ENCODE measurements at regions not wholly inside any gene's neighbourhood (a gene's known extent, or its start where the extent isn't known, plus 50 kb on each side); places are given as distances from the start of the nearest gene placed in this dataset.

DNA sequence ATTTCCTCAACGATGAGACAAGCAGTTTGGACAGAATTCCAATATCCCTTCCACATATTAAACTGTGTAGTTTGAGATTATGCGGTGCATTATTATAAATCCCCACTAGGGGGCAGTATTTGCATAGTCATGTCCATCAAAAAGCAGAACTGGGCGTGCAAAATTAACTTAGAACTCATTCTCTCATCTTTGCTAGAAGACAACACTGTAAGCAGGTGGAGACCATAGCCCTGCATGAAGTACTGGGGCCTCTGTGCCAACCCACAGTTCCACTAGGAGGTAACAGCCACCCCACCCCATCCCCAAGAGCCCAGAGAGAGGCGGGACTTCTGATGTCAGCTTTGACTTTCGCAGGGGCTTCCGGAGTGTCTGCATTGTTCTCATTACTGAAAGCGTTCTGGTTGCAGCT is 106.6 kb upstream of the TMC3 start:
- Histone ChIP-seq H4K20me1 (replicated peaks; ENCODE audit: insufficient read depth) (no peaks in the 10 kb centered on the region), H3K9me2 (ENCODE audit: insufficient read depth) (no peaks in the 10 kb centered on the region), H3K4me1 (ENCODE audit: insufficient read depth) (no peaks in the 10 kb centered on the region), H3K36me3 (ENCODE audit: insufficient read depth) (no peaks in the 10 kb centered on the region), H3K79me2 (replicated peaks; ENCODE audit: insufficient read depth) (no peaks in the 10 kb centered on the region), H3K27ac (ENCODE audit: low read depth) (no peak overlapping the region), H3F3A (replicated peaks; ENCODE audit: low read depth) (no peaks in the 10 kb centered on the region), H3K4me3 (no peak overlapping the region), H2AFZ (no peak overlapping the region), H3K27me3 (ENCODE audit: insufficient read depth) (no peaks in the 10 kb centered on the region), H3K4me2 (no peak overlapping the region)
- Mint-ChIP-seq H3K4me1 (peaks cover 12% of the 10 kb centered on the region), H3K4me3 (no peak overlapping the region), H3K27ac (no peak overlapping the region), H3K36me3 (ENCODE audit: low read depth) (no peaks in the 10 kb centered on the region), H3K9me3 (no peaks in the 10 kb centered on the region), H3K27me3 (ENCODE audit: insufficient read depth, low read depth, poor library complexity) (peaks cover 6% of the 10 kb centered on the region)
- peak; percentile 78 for DNase-seq (ENCODE audit: low spot score)
- TF ChIP-seq, protein P1, sequence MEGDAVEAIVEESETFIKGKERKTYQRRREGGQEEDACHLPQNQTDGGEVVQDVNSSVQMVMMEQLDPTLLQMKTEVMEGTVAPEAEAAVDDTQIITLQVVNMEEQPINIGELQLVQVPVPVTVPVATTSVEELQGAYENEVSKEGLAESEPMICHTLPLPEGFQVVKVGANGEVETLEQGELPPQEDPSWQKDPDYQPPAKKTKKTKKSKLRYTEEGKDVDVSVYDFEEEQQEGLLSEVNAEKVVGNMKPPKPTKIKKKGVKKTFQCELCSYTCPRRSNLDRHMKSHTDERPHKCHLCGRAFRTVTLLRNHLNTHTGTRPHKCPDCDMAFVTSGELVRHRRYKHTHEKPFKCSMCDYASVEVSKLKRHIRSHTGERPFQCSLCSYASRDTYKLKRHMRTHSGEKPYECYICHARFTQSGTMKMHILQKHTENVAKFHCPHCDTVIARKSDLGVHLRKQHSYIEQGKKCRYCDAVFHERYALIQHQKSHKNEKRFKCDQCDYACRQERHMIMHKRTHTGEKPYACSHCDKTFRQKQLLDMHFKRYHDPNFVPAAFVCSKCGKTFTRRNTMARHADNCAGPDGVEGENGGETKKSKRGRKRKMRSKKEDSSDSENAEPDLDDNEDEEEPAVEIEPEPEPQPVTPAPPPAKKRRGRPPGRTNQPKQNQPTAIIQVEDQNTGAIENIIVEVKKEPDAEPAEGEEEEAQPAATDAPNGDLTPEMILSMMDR (conservative IDR thresholded peaks at IDR 0.05; ENCODE audit: low read depth in 2 of 2): peak; percentile 71 to 98
- TF ChIP-seq, protein P2, sequence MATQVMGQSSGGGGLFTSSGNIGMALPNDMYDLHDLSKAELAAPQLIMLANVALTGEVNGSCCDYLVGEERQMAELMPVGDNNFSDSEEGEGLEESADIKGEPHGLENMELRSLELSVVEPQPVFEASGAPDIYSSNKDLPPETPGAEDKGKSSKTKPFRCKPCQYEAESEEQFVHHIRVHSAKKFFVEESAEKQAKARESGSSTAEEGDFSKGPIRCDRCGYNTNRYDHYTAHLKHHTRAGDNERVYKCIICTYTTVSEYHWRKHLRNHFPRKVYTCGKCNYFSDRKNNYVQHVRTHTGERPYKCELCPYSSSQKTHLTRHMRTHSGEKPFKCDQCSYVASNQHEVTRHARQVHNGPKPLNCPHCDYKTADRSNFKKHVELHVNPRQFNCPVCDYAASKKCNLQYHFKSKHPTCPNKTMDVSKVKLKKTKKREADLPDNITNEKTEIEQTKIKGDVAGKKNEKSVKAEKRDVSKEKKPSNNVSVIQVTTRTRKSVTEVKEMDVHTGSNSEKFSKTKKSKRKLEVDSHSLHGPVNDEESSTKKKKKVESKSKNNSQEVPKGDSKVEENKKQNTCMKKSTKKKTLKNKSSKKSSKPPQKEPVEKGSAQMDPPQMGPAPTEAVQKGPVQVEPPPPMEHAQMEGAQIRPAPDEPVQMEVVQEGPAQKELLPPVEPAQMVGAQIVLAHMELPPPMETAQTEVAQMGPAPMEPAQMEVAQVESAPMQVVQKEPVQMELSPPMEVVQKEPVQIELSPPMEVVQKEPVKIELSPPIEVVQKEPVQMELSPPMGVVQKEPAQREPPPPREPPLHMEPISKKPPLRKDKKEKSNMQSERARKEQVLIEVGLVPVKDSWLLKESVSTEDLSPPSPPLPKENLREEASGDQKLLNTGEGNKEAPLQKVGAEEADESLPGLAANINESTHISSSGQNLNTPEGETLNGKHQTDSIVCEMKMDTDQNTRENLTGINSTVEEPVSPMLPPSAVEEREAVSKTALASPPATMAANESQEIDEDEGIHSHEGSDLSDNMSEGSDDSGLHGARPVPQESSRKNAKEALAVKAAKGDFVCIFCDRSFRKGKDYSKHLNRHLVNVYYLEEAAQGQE (IDR thresholded peaks at IDR 0.05; ENCODE audit: unreplicated experiment): no peak
- no peak for TF ChIP-seq ZNF331 (CRISPR knock-in tag; IDR thresholded peaks at IDR 0.05; ENCODE audit: low read depth)
- TF ChIP-seq STAT1 (IDR thresholded peaks at IDR 0.05; ENCODE audit: unreplicated experiment): no peak
- no peak for TF ChIP-seq NANOG (IDR thresholded peaks at IDR 0.05; ENCODE audit: borderline replicate concordance)
- ATAC-seq: peak; percentile 64

DNA sequence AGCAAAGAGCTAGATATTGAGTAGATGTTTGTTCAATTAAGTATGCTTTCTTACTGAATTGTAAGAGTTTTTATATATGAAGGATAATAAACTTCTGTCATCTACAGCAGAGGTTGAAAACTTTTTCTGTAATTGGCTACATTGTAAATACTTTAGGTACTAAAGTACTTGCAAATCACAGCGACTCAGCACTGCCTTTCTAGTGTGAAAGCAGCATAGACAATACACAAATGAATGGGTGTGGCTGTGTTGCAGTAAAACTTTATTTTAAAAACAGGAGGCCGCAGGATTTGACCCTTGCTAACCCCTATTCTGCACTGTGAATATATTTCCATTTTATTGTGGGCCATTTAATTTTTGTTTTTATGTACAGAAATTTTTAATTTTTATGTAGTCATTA is 104.3 kb upstream of the TMC3 start:
- no peak for ATAC-seq
- Histone ChIP-seq H2AFZ (peak overlapping the region; percentile 15; the same call in 1 of the 2 replicates), H3K4me1 (ENCODE audit: insufficient read depth) (no peaks in the 10 kb centered on the region), H3K27me3 (ENCODE audit: insufficient read depth) (no peaks in the 10 kb centered on the region), H3F3A (replicated peaks; ENCODE audit: low read depth) (no peaks in the 10 kb centered on the region), H4K20me1 (replicated peaks; ENCODE audit: insufficient read depth) (no peaks in the 10 kb centered on the region), H3K9me2 (ENCODE audit: insufficient read depth) (no peaks in the 10 kb centered on the region), H3K79me2 (replicated peaks; ENCODE audit: insufficient read depth) (no peaks in the 10 kb centered on the region), H3K27ac (ENCODE audit: low read depth) (no peak overlapping the region), H3K4me2 (no peak overlapping the region), H3K4me3 (no peak overlapping the region), H3K36me3 (ENCODE audit: insufficient read depth) (no peaks in the 10 kb centered on the region)
- peaks cover 6% of the 10 kb centered on the region for H3K27me3 Mint-ChIP-seq (ENCODE audit: insufficient read depth, low read depth, poor library complexity)
- no peaks in the 10 kb centered on the region for H3K36me3 Mint-ChIP-seq (ENCODE audit: low read depth)
- 0 out of 2 replicates have a peak overlapping the region, but pooled peaks have one; percentile 64 for H3K27ac Mint-ChIP-seq
- H3K9me3 Mint-ChIP-seq: no peaks in the 10 kb centered on the region
- peaks cover 12% of the 10 kb centered on the region for H3K4me1 Mint-ChIP-seq
- H3K4me3 Mint-ChIP-seq: no peak overlapping the region
- no peak for TF ChIP-seq ZNF114 (CRISPR knock-in tag; IDR thresholded peaks at IDR 0.05)
- DNase-seq (ENCODE audit: low spot score): peak; percentile 24

Measured in GM23338 (cell line).